ENCODE measurements at regions not wholly inside any gene's neighbourhood (a gene's known extent, or its start where the extent isn't known, plus 50 kb on each side); places are given as distances from the start of the nearest gene placed in this dataset.
"Not testable (repeated sequence)": the region's sequence is repeated elsewhere in the genome, so short reads cannot be mapped to it uniquely, and the experiment has no call there.

- TF ChIP-seq EZH2phosphoT487 (IDR thresholded peaks at IDR 0.05; ENCODE audit: borderline replicate concordance, low read length) (no peak), EZH2 (IDR thresholded peaks at IDR 0.05; ENCODE audit: low read length, unreplicated experiment) (no peak)
- TF ChIP-seq, protein P1, sequence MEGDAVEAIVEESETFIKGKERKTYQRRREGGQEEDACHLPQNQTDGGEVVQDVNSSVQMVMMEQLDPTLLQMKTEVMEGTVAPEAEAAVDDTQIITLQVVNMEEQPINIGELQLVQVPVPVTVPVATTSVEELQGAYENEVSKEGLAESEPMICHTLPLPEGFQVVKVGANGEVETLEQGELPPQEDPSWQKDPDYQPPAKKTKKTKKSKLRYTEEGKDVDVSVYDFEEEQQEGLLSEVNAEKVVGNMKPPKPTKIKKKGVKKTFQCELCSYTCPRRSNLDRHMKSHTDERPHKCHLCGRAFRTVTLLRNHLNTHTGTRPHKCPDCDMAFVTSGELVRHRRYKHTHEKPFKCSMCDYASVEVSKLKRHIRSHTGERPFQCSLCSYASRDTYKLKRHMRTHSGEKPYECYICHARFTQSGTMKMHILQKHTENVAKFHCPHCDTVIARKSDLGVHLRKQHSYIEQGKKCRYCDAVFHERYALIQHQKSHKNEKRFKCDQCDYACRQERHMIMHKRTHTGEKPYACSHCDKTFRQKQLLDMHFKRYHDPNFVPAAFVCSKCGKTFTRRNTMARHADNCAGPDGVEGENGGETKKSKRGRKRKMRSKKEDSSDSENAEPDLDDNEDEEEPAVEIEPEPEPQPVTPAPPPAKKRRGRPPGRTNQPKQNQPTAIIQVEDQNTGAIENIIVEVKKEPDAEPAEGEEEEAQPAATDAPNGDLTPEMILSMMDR (conservative IDR thresholded peaks at IDR 0.05; ENCODE audit: low read depth, low read length) = no peak
- CTCF ChIA-PET = no interaction called here
- POLR2A ChIA-PET (ENCODE audit: unreplicated experiment) = no interaction called here
- no TSS peak for BruUV-seq (replicated peaks)
- no peaks in the 10 kb centered on the region for H4K20me1 ChIP-seq (ENCODE audit: low read length)
- H3K4me2 ChIP-seq (ENCODE audit: low read length) = no peak overlapping the region
- H3K9me3 ChIP-seq (ENCODE audit: low read length) = no peaks in the 10 kb centered on the region
- H3K4me3 ChIP-seq (ENCODE audit: low read length) = no peak overlapping the region
- no peaks in the 10 kb centered on the region for H3K36me3 ChIP-seq (ENCODE audit: low read depth, low read length)
- H3K9me2 ChIP-seq (replicated peaks; ENCODE audit: low read length) = no peaks in the 10 kb centered on the region
- no peak for ATAC-seq
- no peaks in the 10 kb centered on the region for H3K79me2 ChIP-seq (ENCODE audit: low read length)
- intact Hi-C loops (cut with micrococcal nuclease) = no loop called here
- no peaks in the 10 kb centered on the region for H3K4me1 ChIP-seq (ENCODE audit: insufficient read depth, low read length)
- DNase-seq = no peak
- no peaks in the 10 kb centered on the region for H3F3A ChIP-seq (ENCODE audit: low read length, unreplicated experiment)
- no peaks in the 10 kb centered on the region for H3K27me3 ChIP-seq (ENCODE audit: low read length)
- no peak overlapping the region for H3K27ac ChIP-seq (ENCODE audit: low read length)
- H2AFZ ChIP-seq (ENCODE audit: low read length) = no peak overlapping the region
- H3K9ac ChIP-seq (ENCODE audit: low read length) = no peak overlapping the region
Observed at GRCh38 chr12:72207486-72208409, 64.4 kb upstream of the TRHDE start.

DNA sequence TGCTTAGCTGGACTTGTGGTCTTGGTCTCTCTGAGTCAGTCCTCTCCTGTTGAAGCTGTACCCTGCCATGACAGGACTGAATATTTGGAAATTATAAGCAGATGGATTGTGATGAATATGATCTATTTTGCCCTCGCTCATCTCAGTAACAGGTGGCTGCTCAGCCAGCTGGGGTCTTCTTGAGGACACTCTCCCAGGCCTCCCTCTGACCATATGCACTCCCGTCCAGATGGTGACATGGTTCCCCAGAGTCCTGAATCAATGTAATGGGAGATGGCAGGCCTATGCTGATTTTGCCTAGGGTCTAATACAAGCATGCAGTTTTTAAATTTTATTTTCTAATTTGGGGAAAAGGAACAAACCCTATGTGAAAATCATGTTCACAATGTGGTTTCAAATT lies 63.1 kb upstream of the TRHDE start:
- Histone ChIP-seq H3K27ac (ENCODE audit: low read length) (no peak overlapping the region), H3K9me3 (ENCODE audit: low read length) (no peaks in the 10 kb centered on the region), H3K9ac (ENCODE audit: low read length) (no peak overlapping the region), H3K36me3 (ENCODE audit: low read depth, low read length) (no peaks in the 10 kb centered on the region), H3K4me1 (ENCODE audit: insufficient read depth, low read length) (no peaks in the 10 kb centered on the region), H3K4me3 (ENCODE audit: low read length) (no peak overlapping the region), H3K27me3 (ENCODE audit: low read length) (0 out of 2 replicates have a peak, but pooled peaks cover 3% of the 10 kb centered on the region), H4K20me1 (ENCODE audit: low read length) (no peaks in the 10 kb centered on the region), H3K4me2 (ENCODE audit: low read length) (no peak overlapping the region), H3K79me2 (ENCODE audit: low read length) (no peaks in the 10 kb centered on the region), H3F3A (ENCODE audit: low read length, unreplicated experiment) (no peaks in the 10 kb centered on the region), H2AFZ (ENCODE audit: low read length) (no peak overlapping the region), H3K9me2 (replicated peaks; ENCODE audit: low read length) (no peaks in the 10 kb centered on the region)
- ChIA-PET CTCF (no interaction called here), POLR2A (ENCODE audit: unreplicated experiment) (no interaction called here)
- DNase-seq (no peak), ATAC-seq (no peak)
- intact Hi-C loops (cut with micrococcal nuclease) = no loop called here
- TF ChIP-seq, protein P1 (conservative IDR thresholded peaks at IDR 0.05; ENCODE audit: low read depth, low read length) = no peak
- TF ChIP-seq EZH2 (IDR thresholded peaks at IDR 0.05; ENCODE audit: low read length, unreplicated experiment) (no peak), EZH2phosphoT487 (IDR thresholded peaks at IDR 0.05; ENCODE audit: borderline replicate concordance, low read length) (no peak)
- BruUV-seq (replicated peaks) = no TSS peak

GRCh38 chr12:72214163-72214562 lies 58.0 kb upstream of the TRHDE start:
- Histone ChIP-seq H3K36me3 (ENCODE audit: low read depth, low read length) (no peaks in the 10 kb centered on the region), H3K4me1 (ENCODE audit: insufficient read depth, low read length) (no peaks in the 10 kb centered on the region), H2AFZ (ENCODE audit: low read length) (no peak overlapping the region), H3K9me3 (ENCODE audit: low read length) (no peaks in the 10 kb centered on the region), H3K27me3 (ENCODE audit: low read length) (0 out of 2 replicates have a peak, but pooled peaks cover 3% of the 10 kb centered on the region), H3F3A (ENCODE audit: low read length, unreplicated experiment) (no peaks in the 10 kb centered on the region), H3K79me2 (ENCODE audit: low read length) (no peaks in the 10 kb centered on the region), H3K4me3 (ENCODE audit: low read length) (no peak overlapping the region), H3K4me2 (ENCODE audit: low read length) (no peak overlapping the region), H3K27ac (ENCODE audit: low read length) (no peak overlapping the region), H4K20me1 (ENCODE audit: low read length) (no peaks in the 10 kb centered on the region), H3K9ac (ENCODE audit: low read length) (no peak overlapping the region), H3K9me2 (replicated peaks; ENCODE audit: low read length) (no peaks in the 10 kb centered on the region)
- ATAC-seq (no peak), DNase-seq (no peak)
- CTCF ChIA-PET = no interaction called here
- intact Hi-C loops (cut with micrococcal nuclease) = no loop called here
- BruUV-seq (replicated peaks) = no TSS peak
- POLR2A ChIA-PET (ENCODE audit: unreplicated experiment) = no interaction called here
- TF ChIP-seq EZH2 (IDR thresholded peaks at IDR 0.05; ENCODE audit: low read length, unreplicated experiment) (no peak), EZH2phosphoT487 (IDR thresholded peaks at IDR 0.05; ENCODE audit: borderline replicate concordance, low read length) (no peak)
- TF ChIP-seq, protein P1 (conservative IDR thresholded peaks at IDR 0.05; ENCODE audit: low read depth, low read length) = no peak

- H4K20me1 ChIP-seq (ENCODE audit: low read length); H3K27me3 ChIP-seq (ENCODE audit: low read length); H2AFZ ChIP-seq (ENCODE audit: low read length); H3K36me3 ChIP-seq (ENCODE audit: low read depth, low read length); H3K9me2 ChIP-seq (replicated peaks; ENCODE audit: low read length); H3K4me1 ChIP-seq (ENCODE audit: insufficient read depth, low read length); CTCF ChIA-PET; H3K27ac ChIP-seq (ENCODE audit: low read length); H3K4me3 ChIP-seq (ENCODE audit: low read length); H3K79me2 ChIP-seq (ENCODE audit: low read length); intact Hi-C loops (cut with micrococcal nuclease); H3K9ac ChIP-seq (ENCODE audit: low read length); H3K9me3 ChIP-seq (ENCODE audit: low read length); DNase-seq; ATAC-seq; BruUV-seq (replicated peaks); POLR2A ChIA-PET (ENCODE audit: unreplicated experiment); H3K4me2 ChIP-seq (ENCODE audit: low read length); H3F3A ChIP-seq (ENCODE audit: low read length, unreplicated experiment): not testable (repeated sequence)
Observed at GRCh38 chr12:72215287-72215686, 56.9 kb upstream of the TRHDE start.
